ENCODE measurements at regions not wholly inside any gene's neighbourhood (a gene's known extent, or its start where the extent isn't known, plus 50 kb on each side); places are given as distances from the start of the nearest gene placed in this dataset.

GRCh38 chr1:60664086-60664625, 418.2 kb upstream of the NFIA start:
- TF ChIP-seq POLR2AphosphoS5 (IDR thresholded peaks at IDR 0.05) (no peak), TAF1 (IDR thresholded peaks at IDR 0.05; ENCODE audit: low read depth) (no peak), CTCF (IDR thresholded peaks at IDR 0.05; ENCODE audit: poor library complexity, severe bottlenecking) (no peak), REST (IDR thresholded peaks at IDR 0.05; ENCODE audit: borderline replicate concordance) (no peak), RAD21 (conservative IDR thresholded peaks at IDR 0.05) (no peak), EZH2 (IDR thresholded peaks at IDR 0.05; ENCODE audit: borderline replicate concordance, insufficient read depth, low read length, poor library complexity, severe bottlenecking) (no peak), MXI1 (conservative IDR thresholded peaks at IDR 0.05; ENCODE audit: poor library complexity, severe bottlenecking) (no peak), SMC3 (conservative IDR thresholded peaks at IDR 0.05; ENCODE audit: poor library complexity) (no peak), EP300 (conservative IDR thresholded peaks at IDR 0.05; ENCODE audit: poor library complexity, severe bottlenecking) (no peak)
- H3K27me3 ChIP-seq (ENCODE audit: insufficient read depth, low read depth, low read length): no peaks in the 10 kb centered on the region
- no peak overlapping the region for H3K9ac ChIP-seq (ENCODE audit: low read length)
- no peak overlapping the region for H3K4me3 ChIP-seq (ENCODE audit: low read length)
- H3K79me2 ChIP-seq (replicated peaks; ENCODE audit: insufficient read depth, low read length): no peaks in the 10 kb centered on the region
- no peaks in the 10 kb centered on the region for H3K9me2 ChIP-seq (ENCODE audit: insufficient read depth, low read length)
- H3K27ac ChIP-seq (ENCODE audit: low read length): no peak overlapping the region
- H3K4me2 ChIP-seq (ENCODE audit: low read length): no peak overlapping the region
- H3K9me3 ChIP-seq (ENCODE audit: low read length): no peaks in the 10 kb centered on the region
- no peak overlapping the region for H2AFZ ChIP-seq (ENCODE audit: low read depth, low read length)
- no peaks in the 10 kb centered on the region for H3F3A ChIP-seq (ENCODE audit: insufficient read depth, low read length, poor library complexity, severe bottlenecking)
- H3K36me3 ChIP-seq (ENCODE audit: insufficient read depth, low read length): no peaks in the 10 kb centered on the region
- H4K20me1 ChIP-seq (ENCODE audit: insufficient read depth): no peaks in the 10 kb centered on the region

- Histone ChIP-seq H3K27me3 (ENCODE audit: insufficient read depth, low read depth, low read length) (no peaks in the 10 kb centered on the region), H3K9ac (ENCODE audit: low read length) (no peak overlapping the region), H2AFZ (ENCODE audit: low read depth, low read length) (no peak overlapping the region), H3K4me2 (ENCODE audit: low read length) (no peak overlapping the region), H3K9me2 (ENCODE audit: insufficient read depth, low read length) (no peaks in the 10 kb centered on the region), H3K4me3 (ENCODE audit: low read length) (no peak overlapping the region), H3K79me2 (replicated peaks; ENCODE audit: insufficient read depth, low read length) (no peaks in the 10 kb centered on the region), H3K36me3 (ENCODE audit: insufficient read depth, low read length) (no peaks in the 10 kb centered on the region), H4K20me1 (ENCODE audit: insufficient read depth) (no peaks in the 10 kb centered on the region), H3F3A (ENCODE audit: insufficient read depth, low read length, poor library complexity, severe bottlenecking) (no peaks in the 10 kb centered on the region), H3K27ac (ENCODE audit: low read length) (no peak overlapping the region), H3K9me3 (ENCODE audit: low read length) (no peaks in the 10 kb centered on the region)
- TF ChIP-seq TAF1 (IDR thresholded peaks at IDR 0.05; ENCODE audit: low read depth) (no peak), CTCF (IDR thresholded peaks at IDR 0.05; ENCODE audit: poor library complexity, severe bottlenecking) (no peak)
Measured at GRCh38 chr1:60662486-60663044, 419.8 kb upstream of the NFIA start.
